B cell (primary cell): ENCODE measurements at regions not wholly inside any gene's neighbourhood (a gene's known extent, or its start where the extent isn't known, plus 50 kb on each side); places are given as distances from the start of the nearest gene placed in this dataset.

Experiments
- CTCF ChIP-seq: fragments of 200-600 bp; IDR thresholded peaks from one replicate; pipeline ENCODE4 v1.8.0; 2022; ENCODE audit warnings: antibody characterized with exemption, mild to moderate bottlenecking
- EZH2 ChIP-seq: IDR thresholded peaks from 2 replicates; pipeline ENCODE4 v1.6.1; 2012; ENCODE audit warnings: borderline replicate concordance, low read depth, mild to moderate bottlenecking, moderate library complexity, low read length; ENCODE audit not compliant: insufficient read depth, poor library complexity, severe bottlenecking

GRCh38 chr12:115648463-115648862 lies 629.0 kb downstream of the MED13L start:
- TF ChIP-seq CTCF (no peak), EZH2 (no peak)
